ENCODE measurements at regions not wholly inside any gene's neighbourhood (a gene's known extent, or its start where the extent isn't known, plus 50 kb on each side); places are given as distances from the start of the nearest gene placed in this dataset.

DNA sequence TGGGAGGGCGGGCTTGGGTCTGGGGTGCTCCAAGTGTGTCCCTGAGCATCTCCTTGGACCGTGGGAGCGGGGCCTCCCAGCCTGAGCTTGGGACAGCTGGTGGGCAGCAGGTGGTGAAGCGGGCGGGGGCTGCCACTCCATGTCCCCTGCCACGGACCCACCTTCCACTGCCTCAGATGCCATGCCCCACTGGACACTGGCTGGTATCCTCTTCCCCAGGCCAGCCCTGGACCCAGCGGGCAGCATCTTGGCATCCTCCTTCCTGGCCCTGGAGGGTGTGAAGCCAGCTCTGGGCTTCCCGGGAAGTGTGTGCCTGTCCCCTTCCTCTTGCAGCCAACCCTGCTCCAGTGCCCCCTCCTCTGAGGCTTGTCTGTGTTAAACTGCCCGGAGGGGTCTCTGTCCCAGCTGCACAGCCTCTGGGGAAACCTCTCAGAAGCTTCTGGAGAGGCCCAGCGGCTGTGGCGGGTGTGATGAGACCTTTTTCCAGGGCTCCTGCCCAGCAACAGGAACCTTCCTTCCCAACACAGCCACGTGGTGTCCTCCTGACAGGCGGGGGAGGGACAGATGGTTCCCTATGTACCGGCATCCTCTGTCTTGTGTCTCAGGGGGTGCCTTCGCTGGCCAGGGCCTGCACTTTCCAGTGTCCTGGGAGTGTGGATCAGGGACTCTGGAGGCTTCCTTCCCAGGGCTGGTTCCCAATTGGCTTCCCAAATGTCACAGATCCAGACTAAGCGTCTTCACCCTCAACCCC, 81.6 kb upstream of the DISP3 start:
- Histone ChIP-seq H3K4me3 (replicated peaks; ENCODE audit: insufficient read depth, low read length) (no peak overlapping the region), H3K27me3 (ENCODE audit: insufficient read depth, poor library complexity, severe bottlenecking) (peaks cover 6% of the 10 kb centered on the region), H3K27ac (replicated peaks) (no peak overlapping the region)
- TF ChIP-seq, protein P1, sequence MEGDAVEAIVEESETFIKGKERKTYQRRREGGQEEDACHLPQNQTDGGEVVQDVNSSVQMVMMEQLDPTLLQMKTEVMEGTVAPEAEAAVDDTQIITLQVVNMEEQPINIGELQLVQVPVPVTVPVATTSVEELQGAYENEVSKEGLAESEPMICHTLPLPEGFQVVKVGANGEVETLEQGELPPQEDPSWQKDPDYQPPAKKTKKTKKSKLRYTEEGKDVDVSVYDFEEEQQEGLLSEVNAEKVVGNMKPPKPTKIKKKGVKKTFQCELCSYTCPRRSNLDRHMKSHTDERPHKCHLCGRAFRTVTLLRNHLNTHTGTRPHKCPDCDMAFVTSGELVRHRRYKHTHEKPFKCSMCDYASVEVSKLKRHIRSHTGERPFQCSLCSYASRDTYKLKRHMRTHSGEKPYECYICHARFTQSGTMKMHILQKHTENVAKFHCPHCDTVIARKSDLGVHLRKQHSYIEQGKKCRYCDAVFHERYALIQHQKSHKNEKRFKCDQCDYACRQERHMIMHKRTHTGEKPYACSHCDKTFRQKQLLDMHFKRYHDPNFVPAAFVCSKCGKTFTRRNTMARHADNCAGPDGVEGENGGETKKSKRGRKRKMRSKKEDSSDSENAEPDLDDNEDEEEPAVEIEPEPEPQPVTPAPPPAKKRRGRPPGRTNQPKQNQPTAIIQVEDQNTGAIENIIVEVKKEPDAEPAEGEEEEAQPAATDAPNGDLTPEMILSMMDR (IDR thresholded peaks at IDR 0.05; ENCODE audit: insufficient read depth, low read length): no peak
- TF ChIP-seq, protein P2, sequence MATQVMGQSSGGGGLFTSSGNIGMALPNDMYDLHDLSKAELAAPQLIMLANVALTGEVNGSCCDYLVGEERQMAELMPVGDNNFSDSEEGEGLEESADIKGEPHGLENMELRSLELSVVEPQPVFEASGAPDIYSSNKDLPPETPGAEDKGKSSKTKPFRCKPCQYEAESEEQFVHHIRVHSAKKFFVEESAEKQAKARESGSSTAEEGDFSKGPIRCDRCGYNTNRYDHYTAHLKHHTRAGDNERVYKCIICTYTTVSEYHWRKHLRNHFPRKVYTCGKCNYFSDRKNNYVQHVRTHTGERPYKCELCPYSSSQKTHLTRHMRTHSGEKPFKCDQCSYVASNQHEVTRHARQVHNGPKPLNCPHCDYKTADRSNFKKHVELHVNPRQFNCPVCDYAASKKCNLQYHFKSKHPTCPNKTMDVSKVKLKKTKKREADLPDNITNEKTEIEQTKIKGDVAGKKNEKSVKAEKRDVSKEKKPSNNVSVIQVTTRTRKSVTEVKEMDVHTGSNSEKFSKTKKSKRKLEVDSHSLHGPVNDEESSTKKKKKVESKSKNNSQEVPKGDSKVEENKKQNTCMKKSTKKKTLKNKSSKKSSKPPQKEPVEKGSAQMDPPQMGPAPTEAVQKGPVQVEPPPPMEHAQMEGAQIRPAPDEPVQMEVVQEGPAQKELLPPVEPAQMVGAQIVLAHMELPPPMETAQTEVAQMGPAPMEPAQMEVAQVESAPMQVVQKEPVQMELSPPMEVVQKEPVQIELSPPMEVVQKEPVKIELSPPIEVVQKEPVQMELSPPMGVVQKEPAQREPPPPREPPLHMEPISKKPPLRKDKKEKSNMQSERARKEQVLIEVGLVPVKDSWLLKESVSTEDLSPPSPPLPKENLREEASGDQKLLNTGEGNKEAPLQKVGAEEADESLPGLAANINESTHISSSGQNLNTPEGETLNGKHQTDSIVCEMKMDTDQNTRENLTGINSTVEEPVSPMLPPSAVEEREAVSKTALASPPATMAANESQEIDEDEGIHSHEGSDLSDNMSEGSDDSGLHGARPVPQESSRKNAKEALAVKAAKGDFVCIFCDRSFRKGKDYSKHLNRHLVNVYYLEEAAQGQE (IDR thresholded peaks at IDR 0.05; ENCODE audit: insufficient replicate concordance, low read depth): no peak
- TF ChIP-seq POLR2AphosphoS5 (IDR thresholded peaks at IDR 0.05; ENCODE audit: low read depth) (no peak), SPI1 (IDR thresholded peaks at IDR 0.05; ENCODE audit: borderline replicate concordance, low read depth) (no peak), GABPA (IDR thresholded peaks at IDR 0.05; ENCODE audit: low read depth) (no peak)
- no peak for DNase-seq (ENCODE audit: low read depth in 1 of 2, low spot score in 1 of 2)

DNA sequence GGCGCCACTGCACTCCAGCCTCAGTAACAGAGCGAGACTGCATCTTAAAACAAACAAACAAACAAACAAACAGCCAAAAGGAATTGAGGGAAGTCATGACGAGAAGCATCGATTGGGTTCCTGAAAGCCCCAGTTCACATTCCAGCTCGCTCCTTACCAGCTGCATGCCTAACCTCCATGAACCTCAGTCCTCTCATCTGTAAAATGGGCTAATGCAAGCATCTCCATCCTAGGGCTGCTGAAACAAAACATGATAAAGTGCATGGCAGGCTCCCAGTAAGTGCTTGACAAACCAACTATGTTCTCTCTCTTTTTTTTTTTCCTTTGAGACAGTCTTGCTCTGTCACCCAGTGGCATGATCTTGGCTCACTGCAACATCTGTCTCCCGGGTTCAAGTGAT, 79.7 kb upstream of the DISP3 start:
- H3K4me3 ChIP-seq (replicated peaks; ENCODE audit: insufficient read depth, low read length): no peak overlapping the region
- DNase-seq (ENCODE audit: low read depth in 1 of 2, low spot score in 1 of 2): no peak
- TF ChIP-seq SPI1 (IDR thresholded peaks at IDR 0.05; ENCODE audit: borderline replicate concordance, low read depth): no peak
- TF ChIP-seq, protein P1 (IDR thresholded peaks at IDR 0.05; ENCODE audit: insufficient read depth, low read length): no peak
- TF ChIP-seq POLR2AphosphoS5 (IDR thresholded peaks at IDR 0.05; ENCODE audit: low read depth): no peak
- TF ChIP-seq, protein P2 (IDR thresholded peaks at IDR 0.05; ENCODE audit: insufficient replicate concordance, low read depth): no peak
- TF ChIP-seq GABPA (IDR thresholded peaks at IDR 0.05; ENCODE audit: low read depth): no peak
- H3K27me3 ChIP-seq (ENCODE audit: insufficient read depth, poor library complexity, severe bottlenecking): peaks cover 6% of the 10 kb centered on the region
- H3K27ac ChIP-seq (replicated peaks): no peak overlapping the region

DNA sequence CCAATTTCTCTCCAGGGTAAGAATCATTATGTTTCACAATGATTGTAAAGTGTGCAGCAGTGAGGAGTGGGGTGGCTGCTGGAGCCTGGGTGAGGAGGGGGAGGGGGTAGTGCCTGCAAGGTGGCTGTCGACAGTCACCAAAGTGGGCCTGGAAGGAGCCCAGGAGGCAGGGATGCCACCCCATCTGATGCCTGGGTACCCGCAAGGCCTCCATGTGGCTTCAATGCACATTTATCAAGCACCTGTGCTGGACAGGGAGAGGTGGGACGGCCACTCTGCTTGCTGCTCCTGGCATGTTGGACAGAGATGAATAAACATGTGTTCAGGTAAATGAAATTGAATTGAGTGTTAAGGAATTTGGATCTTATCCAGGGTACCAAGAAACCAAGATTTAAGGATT, 78.8 kb upstream of the DISP3 start:
- no peak overlapping the region for H3K27ac ChIP-seq (replicated peaks)

More for the DNA sequence above, 78.8 kb upstream of the DISP3 start:
- no peak for DNase-seq (ENCODE audit: low read depth in 1 of 2, low spot score in 1 of 2)
- no peak overlapping the region for H3K4me3 ChIP-seq (replicated peaks; ENCODE audit: insufficient read depth, low read length)
- H3K27me3 ChIP-seq (ENCODE audit: insufficient read depth, poor library complexity, severe bottlenecking): peaks cover 6% of the 10 kb centered on the region
- TF ChIP-seq, protein P1 (IDR thresholded peaks at IDR 0.05; ENCODE audit: insufficient read depth, low read length): no peak
- TF ChIP-seq, protein P2 (IDR thresholded peaks at IDR 0.05; ENCODE audit: insufficient replicate concordance, low read depth): no peak
- no peak for TF ChIP-seq POLR2AphosphoS5 (IDR thresholded peaks at IDR 0.05; ENCODE audit: low read depth)
- no peak for TF ChIP-seq SPI1 (IDR thresholded peaks at IDR 0.05; ENCODE audit: borderline replicate concordance, low read depth)
- no peak for TF ChIP-seq GABPA (IDR thresholded peaks at IDR 0.05; ENCODE audit: low read depth)

Measured in HL-60 (cell line).